Progenitor cell of endocrine pancreas (in vitro differentiated cells): ENCODE measurements at regions not wholly inside any gene's neighbourhood (a gene's known extent, or its start where the extent isn't known, plus 50 kb on each side); places are given as distances from the start of the nearest gene placed in this dataset.

Experiments used
- DNase-seq: peaks from one replicate; pipeline ENCODE4 v3.0.0; 2021; ENCODE audit warnings: low spot score; ENCODE audit not compliant: unreplicated experiment
- H3K27ac Mint-ChIP-seq: 2 replicates; pipeline ENCODE4 v1.8.0; 2021; ENCODE audit warnings: mild to moderate bottlenecking, moderate library complexity, mixed read lengths
- H3K27me3 Mint-ChIP-seq: 2 replicates; pipeline ENCODE4 v1.8.0; 2021; ENCODE audit warnings: mixed read lengths
- H3K36me3 Mint-ChIP-seq: 2 replicates; pipeline ENCODE4 v1.8.0; 2022; ENCODE audit warnings: mixed read lengths; ENCODE audit not compliant: insufficient read depth
- H3K4me1 Mint-ChIP-seq: 2 replicates; pipeline ENCODE4 v1.8.0; 2021; ENCODE audit warnings: low read depth, mixed read lengths
- H3K4me3 Mint-ChIP-seq: 2 replicates; pipeline ENCODE4 v1.8.0; 2021; ENCODE audit warnings: low read depth, mild to moderate bottlenecking, moderate library complexity, mixed read lengths
- H3K9me3 Mint-ChIP-seq: 2 replicates; pipeline ENCODE4 v1.8.0; 2021; ENCODE audit warnings: low read depth, mixed read lengths
- TF ChIP-seq, protein P1 (sequence below): fragments of 200-600 bp; sonication (generic); IDR thresholded peaks from one replicate; pipeline ENCODE4 v1.5.0; 2021; ENCODE audit warnings: antibody characterized with exemption, mild to moderate bottlenecking; ENCODE audit not compliant: unreplicated experiment

DNA sequence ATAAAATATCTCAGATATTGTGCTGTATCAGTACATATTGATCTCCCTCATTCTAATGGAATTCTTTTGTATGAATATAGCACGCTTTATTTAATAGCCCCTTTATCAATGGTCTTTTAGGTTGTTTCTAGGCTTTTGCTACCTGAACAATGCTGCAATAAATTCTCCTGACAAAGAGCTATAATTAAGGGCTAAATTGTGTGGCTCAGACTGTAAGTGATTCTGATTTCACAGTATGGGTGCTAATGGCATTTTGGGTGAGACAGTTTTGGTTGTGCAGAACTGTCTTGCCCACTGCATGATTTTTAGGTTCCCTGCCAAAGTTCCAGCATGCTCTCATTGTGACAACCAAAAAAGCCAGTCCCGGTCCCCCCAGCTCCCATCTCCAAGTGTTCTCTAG, 363.2 kb downstream of the REEP3 start:
- Mint-ChIP-seq H3K27ac (no peak overlapping the region), H3K36me3 (no peaks in the 10 kb centered on the region), H3K4me1 (no peaks in the 10 kb centered on the region), H3K9me3 (peaks cover 19% of the 10 kb centered on the region), H3K27me3 (peaks cover 6% of the 10 kb centered on the region), H3K4me3 (no peak overlapping the region)
- TF ChIP-seq, protein P1, sequence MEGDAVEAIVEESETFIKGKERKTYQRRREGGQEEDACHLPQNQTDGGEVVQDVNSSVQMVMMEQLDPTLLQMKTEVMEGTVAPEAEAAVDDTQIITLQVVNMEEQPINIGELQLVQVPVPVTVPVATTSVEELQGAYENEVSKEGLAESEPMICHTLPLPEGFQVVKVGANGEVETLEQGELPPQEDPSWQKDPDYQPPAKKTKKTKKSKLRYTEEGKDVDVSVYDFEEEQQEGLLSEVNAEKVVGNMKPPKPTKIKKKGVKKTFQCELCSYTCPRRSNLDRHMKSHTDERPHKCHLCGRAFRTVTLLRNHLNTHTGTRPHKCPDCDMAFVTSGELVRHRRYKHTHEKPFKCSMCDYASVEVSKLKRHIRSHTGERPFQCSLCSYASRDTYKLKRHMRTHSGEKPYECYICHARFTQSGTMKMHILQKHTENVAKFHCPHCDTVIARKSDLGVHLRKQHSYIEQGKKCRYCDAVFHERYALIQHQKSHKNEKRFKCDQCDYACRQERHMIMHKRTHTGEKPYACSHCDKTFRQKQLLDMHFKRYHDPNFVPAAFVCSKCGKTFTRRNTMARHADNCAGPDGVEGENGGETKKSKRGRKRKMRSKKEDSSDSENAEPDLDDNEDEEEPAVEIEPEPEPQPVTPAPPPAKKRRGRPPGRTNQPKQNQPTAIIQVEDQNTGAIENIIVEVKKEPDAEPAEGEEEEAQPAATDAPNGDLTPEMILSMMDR, result no peak
- no peak for DNase-seq

DNA sequence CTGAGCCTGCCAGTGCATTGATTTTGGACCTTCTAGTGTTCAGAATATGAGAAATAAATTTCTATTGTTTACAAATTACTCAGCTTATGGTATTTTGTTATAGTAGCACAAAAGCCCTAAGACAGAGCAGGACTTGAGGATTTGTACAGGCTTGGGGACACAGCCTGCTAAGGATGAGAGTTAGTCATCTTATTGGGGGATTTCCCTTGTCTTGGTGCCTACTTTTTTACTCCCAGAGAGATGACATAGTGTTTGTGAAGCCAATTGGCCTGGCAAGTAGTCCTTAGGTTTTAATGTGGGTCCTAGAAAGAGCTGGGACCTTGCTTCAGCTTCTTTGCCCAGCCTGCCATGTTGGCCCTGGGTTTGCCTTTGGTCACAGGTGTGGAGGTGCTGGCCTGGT, 364.0 kb downstream of the REEP3 start:
- peaks cover 6% of the 10 kb centered on the region for H3K27me3 Mint-ChIP-seq
- TF ChIP-seq, protein P1, result no peak
- H3K9me3 Mint-ChIP-seq, result peaks cover 12% of the 10 kb centered on the region
- H3K4me3 Mint-ChIP-seq, result no peak overlapping the region
- H3K27ac Mint-ChIP-seq, result no peak overlapping the region
- H3K36me3 Mint-ChIP-seq, result no peaks in the 10 kb centered on the region
- DNase-seq, result no peak
- H3K4me1 Mint-ChIP-seq, result no peaks in the 10 kb centered on the region

DNA sequence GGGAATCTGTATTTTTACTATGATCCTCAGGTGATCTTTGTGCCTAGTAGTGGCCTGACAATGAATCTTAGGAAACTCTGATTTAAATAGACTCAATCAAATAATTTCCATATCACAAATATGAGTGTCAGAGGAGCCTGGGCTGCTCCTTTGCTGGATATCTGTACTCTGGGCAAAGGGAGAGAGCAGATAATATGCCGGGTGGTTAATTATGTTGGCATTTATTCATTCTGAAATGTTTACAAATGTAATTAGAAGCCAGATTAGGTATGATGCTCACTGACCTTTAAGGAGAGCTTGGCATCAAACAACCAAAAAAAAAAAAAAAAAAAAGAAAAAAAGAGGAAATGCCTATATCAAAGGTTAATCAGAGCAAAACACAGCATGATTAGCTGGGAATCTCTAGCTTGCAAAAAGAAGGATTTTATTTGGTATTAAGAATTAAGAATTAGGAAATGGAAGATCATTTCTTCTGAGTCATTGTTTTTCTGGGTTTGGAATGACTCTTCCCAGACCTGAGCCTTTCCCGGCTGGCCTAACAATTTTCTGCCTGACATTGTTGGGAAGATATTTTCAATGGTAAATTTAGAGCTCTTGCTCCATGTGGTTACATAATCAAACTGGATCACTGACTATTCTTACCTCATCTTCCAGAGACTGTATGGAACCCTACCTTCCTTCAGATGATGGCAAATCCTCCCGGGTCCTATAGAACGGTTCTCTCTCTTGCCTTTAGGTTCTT, 365.3 kb downstream of the REEP3 start:
- Mint-ChIP-seq H3K27ac (no peak overlapping the region), H3K4me1 (no peaks in the 10 kb centered on the region), H3K27me3 (peaks cover 6% of the 10 kb centered on the region), H3K4me3 (no peak overlapping the region), H3K9me3 (no peaks in the 10 kb centered on the region), H3K36me3 (no peaks in the 10 kb centered on the region)
- TF ChIP-seq, protein P1, result no peak
- DNase-seq, result no peak

DNA sequence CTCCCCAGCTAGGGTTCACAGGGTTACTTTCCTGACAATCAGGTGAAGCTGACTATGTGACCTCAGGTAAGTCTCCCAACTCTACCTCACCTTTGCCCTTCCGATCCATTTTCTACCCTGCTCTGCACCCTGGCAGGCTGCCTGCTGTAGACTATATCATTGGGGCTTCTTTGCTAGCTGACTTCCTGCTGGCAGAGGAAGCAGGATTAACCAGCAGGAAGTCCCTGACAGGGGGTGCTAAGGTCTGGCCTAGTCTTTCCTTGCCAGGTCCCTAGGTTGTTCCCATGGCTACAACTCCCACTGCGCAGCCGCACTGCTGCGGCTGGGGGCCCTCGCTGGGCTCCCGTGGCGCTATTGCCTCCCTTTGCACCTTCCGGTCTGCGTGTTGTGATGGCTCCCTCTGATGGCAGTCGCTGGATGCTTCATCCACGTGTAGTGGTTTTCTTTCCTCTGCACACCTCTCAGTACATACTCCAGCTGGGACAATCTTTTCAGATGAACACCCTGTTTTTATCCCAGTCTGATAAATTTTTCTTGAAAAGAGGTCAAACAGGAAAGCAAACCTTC, 365.9 kb downstream of the REEP3 start:
- Mint-ChIP-seq H3K36me3 (no peaks in the 10 kb centered on the region), H3K4me1 (no peaks in the 10 kb centered on the region), H3K27ac (no peak overlapping the region), H3K4me3 (no peak overlapping the region), H3K27me3 (peaks cover 6% of the 10 kb centered on the region), H3K9me3 (no peaks in the 10 kb centered on the region)
- DNase-seq, result no peak
- TF ChIP-seq, protein P1, result peak; percentile 20

DNA sequence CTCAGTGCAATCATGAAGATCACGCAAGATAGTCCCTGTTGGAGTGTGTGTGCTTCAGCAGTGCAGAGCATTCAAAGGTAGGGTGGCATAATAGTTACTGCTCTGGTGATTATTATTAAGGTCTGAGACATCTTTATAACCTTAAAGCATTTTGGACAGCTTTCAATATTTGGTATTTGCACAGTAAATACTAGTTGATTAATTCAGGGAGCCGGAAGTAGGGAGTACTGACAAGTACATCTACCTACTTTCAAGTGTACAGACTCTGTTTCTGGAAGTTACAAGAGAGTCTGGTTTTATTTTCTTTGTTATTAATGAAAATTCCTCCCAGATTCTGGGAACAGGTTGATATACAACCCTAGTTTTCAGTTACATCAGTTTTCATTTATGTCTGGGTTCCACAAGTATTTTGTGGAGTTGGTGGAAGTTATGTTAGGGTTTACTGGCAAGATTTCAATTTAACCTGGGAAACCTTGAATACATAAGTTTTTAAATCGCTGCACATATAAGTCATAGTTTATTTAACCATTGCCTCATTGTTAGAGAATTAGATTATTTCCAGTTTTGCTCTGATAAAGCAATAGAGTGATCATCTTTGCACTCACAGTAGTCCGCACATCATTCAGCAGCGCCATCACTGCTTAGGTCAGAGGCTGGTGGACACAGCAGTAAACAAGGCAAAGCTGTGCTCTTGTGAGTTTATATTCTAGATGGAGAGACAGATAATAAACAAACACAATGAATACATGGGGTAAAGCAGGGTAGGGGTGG, 366.6 kb downstream of the REEP3 start:
- Mint-ChIP-seq H3K4me3 (no peak overlapping the region), H3K36me3 (no peaks in the 10 kb centered on the region), H3K4me1 (no peaks in the 10 kb centered on the region), H3K9me3 (no peaks in the 10 kb centered on the region), H3K27me3 (peaks cover 6% of the 10 kb centered on the region), H3K27ac (no peak overlapping the region)
- no peak for DNase-seq
- TF ChIP-seq, protein P1, result no peak
